NAMALWA (cell line): ENCODE measurements at regions not wholly inside any gene's neighbourhood (a gene's known extent, or its start where the extent isn't known, plus 50 kb on each side); places are given as distances from the start of the nearest gene placed in this dataset.
"Not testable (repeated sequence)": the region's sequence is repeated elsewhere in the genome, so short reads cannot be mapped to it uniquely, and the experiment has no call there.

Source experiments
- DNase-seq: peaks from one replicate; pipeline ENCODE4 v3.0.0-alpha.2; 2015; ENCODE audit warnings: low spot score

- no peak for DNase-seq
Measured at GRCh38 chr12:115811045-115811444, 466.4 kb downstream of the MED13L start.

- DNase-seq, result no peak
Measured at GRCh38 chr12:115810122-115810901, 467.2 kb downstream of the MED13L start.

- no peak for DNase-seq
Measured at GRCh38 chr12:115806000-115806399, 471.5 kb downstream of the MED13L start.

- DNase-seq, result no peak
Measured at GRCh38 chr12:115802767-115803166, 474.7 kb downstream of the MED13L start.

- no peak for DNase-seq
Measured at GRCh38 chr12:115801871-115802270, 475.6 kb downstream of the MED13L start.

GRCh38 chr12:115799610-115800009 is 477.9 kb downstream of the MED13L start:
- DNase-seq, result peak; percentile 26

- no peak for DNase-seq
Measured at GRCh38 chr12:115798309-115798917, 479.1 kb downstream of the MED13L start.

GRCh38 chr12:115794659-115795081 is 482.8 kb downstream of the MED13L start:
- DNase-seq, result peak; percentile 20

GRCh38 chr12:115791331-115791730 is 486.2 kb downstream of the MED13L start:
- no peak for DNase-seq

- DNase-seq, result no peak
Measured at GRCh38 chr12:115790526-115790925, 487.0 kb downstream of the MED13L start.

GRCh38 chr12:115786490-115786889 is 491.0 kb downstream of the MED13L start:
- not testable (repeated sequence) for DNase-seq

- DNase-seq, result no peak
Measured at GRCh38 chr12:115785548-115785947, 491.9 kb downstream of the MED13L start.

- DNase-seq, result no peak
Measured at GRCh38 chr12:115776399-115776798, 501.1 kb downstream of the MED13L start.

GRCh38 chr12:115774148-115774895 is 503.2 kb downstream of the MED13L start:
- no peak for DNase-seq

GRCh38 chr12:115771601-115772000 is 505.9 kb downstream of the MED13L start:
- no peak for DNase-seq

GRCh38 chr12:115771065-115771464 is 506.4 kb downstream of the MED13L start:
- no peak for DNase-seq

- no peak for DNase-seq
Measured at GRCh38 chr12:115770643-115771042, 506.9 kb downstream of the MED13L start.

- DNase-seq, result no peak
Measured at GRCh38 chr12:115767916-115768315, 509.6 kb downstream of the MED13L start.

- DNase-seq, result peak; percentile 45
Measured at GRCh38 chr12:115763982-115764621, 513.4 kb downstream of the MED13L start.

- no peak for DNase-seq
Measured at GRCh38 chr12:115763376-115763775, 514.1 kb downstream of the MED13L start.

- DNase-seq, result no peak
Measured at GRCh38 chr12:115762936-115763335, 514.6 kb downstream of the MED13L start.

GRCh38 chr12:115761784-115762183 is 515.7 kb downstream of the MED13L start:
- DNase-seq, result no peak
